WTC11 (cell line): ENCODE measurements at regions not wholly inside any gene's neighbourhood (a gene's known extent, or its start where the extent isn't known, plus 50 kb on each side); places are given as distances from the start of the nearest gene placed in this dataset.

Experiments
- ATAC-seq: fragments of 200-7000 bp; cut with Tn5 transposase; 2 replicates; pipeline ENCODE4 v1.10.0; 2021; ENCODE audit warnings: mild to moderate bottlenecking, moderate library complexity
- CTCF ChIA-PET: fragments of 300-600 bp; sonication (Branson Sonifier 250); formaldehyde crosslinking; loops from one replicate; lab custom pipeline; 2021; ENCODE audit warnings: antibody characterized with exemption; lab: Charles Lee
- POLR2A ChIA-PET: fragments of 350-600 bp; sonication (Branson Sonifier 250); formaldehyde crosslinking; loops from one replicate; lab custom pipeline; 2021; ENCODE audit warnings: antibody characterized with exemption; lab: Charles Lee
- DNase-seq: peaks from one replicate; pipeline ENCODE4 v3.0.0; 2021; ENCODE audit warnings: low spot score
- H3K27ac Mint-ChIP-seq: 2 replicates; pipeline ENCODE4 v1.8.0; 2021; ENCODE audit warnings: mixed read lengths
- H3K27me3 Mint-ChIP-seq: 2 replicates; pipeline ENCODE4 v1.8.0; 2021; ENCODE audit warnings: low read depth, mild to moderate bottlenecking, moderate library complexity, mixed read lengths
- H3K36me3 Mint-ChIP-seq: 2 replicates; pipeline ENCODE4 v1.8.0; 2021; ENCODE audit warnings: mixed read lengths
- H3K4me1 Mint-ChIP-seq: 2 replicates; pipeline ENCODE4 v1.8.0; 2022; ENCODE audit warnings: mixed read lengths
- H3K4me3 Mint-ChIP-seq: 2 replicates; pipeline ENCODE4 v1.8.0; 2021; ENCODE audit warnings: mild to moderate bottlenecking, moderate library complexity, mixed read lengths
- H3K9me3 Mint-ChIP-seq: 2 replicates; pipeline ENCODE4 v1.8.0; 2021; ENCODE audit warnings: mixed read lengths
- CREB1 ChIP-seq: sonication (generic); formaldehyde crosslinking; IDR thresholded peaks from 2 replicates; pipeline ENCODE4 v1.8.0; 2023; ENCODE audit warnings: mild to moderate bottlenecking, missing genetic modification reagents
- E2F5 ChIP-seq: sonication (generic); formaldehyde crosslinking; IDR thresholded peaks from 2 replicates; pipeline ENCODE4 v1.8.1; 2022; ENCODE audit warnings: mild to moderate bottlenecking, moderate library complexity, missing genetic modification reagents
- EMX1 ChIP-seq: fragments of 250-450 bp; sonication (Bioruptor Pico); IDR thresholded peaks from 2 replicates; pipeline ENCODE4 v1.8.0; 2021; ENCODE audit warnings: mild to moderate bottlenecking
- ESRRA ChIP-seq: sonication (generic); formaldehyde crosslinking; IDR thresholded peaks from 2 replicates; pipeline ENCODE4 v1.8.1; 2022; ENCODE audit warnings: mild to moderate bottlenecking, missing genetic modification reagents, borderline replicate concordance
- GABPB1 ChIP-seq: sonication (generic); formaldehyde crosslinking; IDR thresholded peaks from 2 replicates; pipeline ENCODE4 v1.8.1; 2023; ENCODE audit warnings: mild to moderate bottlenecking, missing genetic modification reagents
- GRHL2 ChIP-seq: fragments of 250-450 bp; sonication (Bioruptor Pico); IDR thresholded peaks from 2 replicates; pipeline ENCODE4 v1.8.0; 2022; ENCODE audit warnings: mild to moderate bottlenecking, moderate library complexity; ENCODE audit not compliant: insufficient replicate concordance, severe bottlenecking
- KAT7 ChIP-seq: sonication (generic); formaldehyde crosslinking; IDR thresholded peaks from 2 replicates; pipeline ENCODE4 v1.8.1; 2023; ENCODE audit warnings: missing genetic modification reagents, mild to moderate bottlenecking, borderline replicate concordance
- NFATC4 ChIP-seq: fragments of 250-450 bp; sonication (Bioruptor Pico); IDR thresholded peaks from 2 replicates; pipeline ENCODE4 v1.9.0; 2021; ENCODE audit warnings: mild to moderate bottlenecking
- NR1H2 ChIP-seq: sonication (generic); formaldehyde crosslinking; IDR thresholded peaks from 2 replicates; pipeline ENCODE4 v1.9.0; 2021; ENCODE audit warnings: mild to moderate bottlenecking, moderate library complexity, missing genetic modification reagents
- PRRX2 ChIP-seq: fragments of 250-450 bp; sonication (Bioruptor Pico); IDR thresholded peaks from 2 replicates; pipeline ENCODE4 v1.8.0; 2021; ENCODE audit warnings: mild to moderate bottlenecking
- TCF7 ChIP-seq: sonication (generic); formaldehyde crosslinking; IDR thresholded peaks from 2 replicates; pipeline ENCODE4 v1.8.0; 2022; ENCODE audit warnings: mild to moderate bottlenecking, low read depth, missing genetic modification reagents, moderate library complexity
- TEAD1 ChIP-seq: sonication (generic); formaldehyde crosslinking; IDR thresholded peaks from 2 replicates; pipeline ENCODE4 v1.8.0; 2022; ENCODE audit warnings: mild to moderate bottlenecking, missing genetic modification reagents
- ZNF219 ChIP-seq: sonication (generic); formaldehyde crosslinking; IDR thresholded peaks from 2 replicates; pipeline ENCODE4 v1.8.0; 2023; ENCODE audit warnings: missing genetic modification reagents, mild to moderate bottlenecking, borderline replicate concordance
- ZNF317 ChIP-seq: sonication (generic); formaldehyde crosslinking; IDR thresholded peaks from 2 replicates; pipeline ENCODE4 v1.8.1; 2023; ENCODE audit warnings: low read depth, mild to moderate bottlenecking, moderate library complexity, missing genetic modification reagents, borderline replicate concordance
- ZNF532 ChIP-seq: fragments of 250-450 bp; sonication (Bioruptor Pico); IDR thresholded peaks from 2 replicates; pipeline ENCODE4 v1.9.0; 2021; ENCODE audit warnings: mild to moderate bottlenecking, borderline replicate concordance
- ZSCAN18 ChIP-seq: fragments of 250-450 bp; sonication (Bioruptor Pico); IDR thresholded peaks from 2 replicates; pipeline ENCODE4 v2.1.2; 2022; ENCODE audit warnings: mild to moderate bottlenecking, moderate library complexity

- no peak for TF ChIP-seq ZSCAN18 (CRISPR knock-in tag)
- TF ChIP-seq EMX1 (CRISPR knock-in tag) = no peak
Measured at GRCh38 chr12:131571827-131572226, 139.1 kb upstream of the SFSWAP start (continued).

GRCh38 chr12:131572626-131573025, 138.3 kb upstream of the SFSWAP start:
- TF ChIP-seq E2F5 (CRISPR knock-in tag) = no peak
- no peak for TF ChIP-seq KAT7
- TF ChIP-seq GABPB1 (CRISPR knock-in tag) = no peak
- no peak for TF ChIP-seq NR1H2 (CRISPR knock-in tag)
- no peak for TF ChIP-seq ZNF317
- TF ChIP-seq ZNF219 = no peak
- TF ChIP-seq NFATC4 (CRISPR knock-in tag) = no peak
- TF ChIP-seq CREB1 (CRISPR knock-in tag) = no peak
- TF ChIP-seq TEAD1 (CRISPR knock-in tag) = no peak
- TF ChIP-seq TCF7 (CRISPR knock-in tag) = no peak
- TF ChIP-seq ESRRA (CRISPR knock-in tag) = no peak
- TF ChIP-seq PRRX2 = no peak
- TF ChIP-seq ZNF532 (CRISPR knock-in tag) = no peak
- TF ChIP-seq, all 79 proteins: peak for 0
- ChIA-PET POLR2A (no interaction called here), CTCF (no interaction called here)
- Mint-ChIP-seq H3K9me3 (peaks cover 53% of the 10 kb centered on the region), H3K4me1 (no peaks in the 10 kb centered on the region), H3K27ac (no peak overlapping the region), H3K36me3 (peaks cover 33% of the 10 kb centered on the region), H3K27me3 (peaks cover 14% of the 10 kb centered on the region), H3K4me3 (no peak overlapping the region)
- ATAC-seq (no peak), DNase-seq (no peak)

GRCh38 chr12:131573631-131574394, 137.1 kb upstream of the SFSWAP start:
- ChIA-PET CTCF (no interaction called here), POLR2A (no interaction called here)
- Mint-ChIP-seq H3K9me3 (peaks cover 57% of the 10 kb centered on the region), H3K27me3 (peaks cover 23% of the 10 kb centered on the region), H3K36me3 (peaks cover 44% of the 10 kb centered on the region), H3K27ac (no peak overlapping the region), H3K4me1 (no peaks in the 10 kb centered on the region), H3K4me3 (no peak overlapping the region)
- no peak for TF ChIP-seq GRHL2 (CRISPR knock-in tag)
- DNase-seq (no peak), ATAC-seq (no peak)
